DND-41 (cell line): ENCODE measurements at regions not wholly inside any gene's neighbourhood (a gene's known extent, or its start where the extent isn't known, plus 50 kb on each side); places are given as distances from the start of the nearest gene placed in this dataset.

Experiments used
- ATAC-seq: fragments of 200-7000 bp; cut with Tn5 transposase; 3 replicates; pipeline ENCODE4 v1.9.1; 2021; ENCODE audit warnings: low read depth; ENCODE audit not compliant: insufficient read depth
- DNase-seq: peaks from one replicate; pipeline ENCODE4 v3.0.0-alpha.2; 2020
- H2AFZ ChIP-seq: 2 replicates; pipeline ENCODE4 v1.6.0; 2012; ENCODE audit warnings: low read depth, low read length
- H3K27ac ChIP-seq: 2 replicates; pipeline ENCODE4 v1.5.1; 2012; ENCODE audit warnings: low read length, inconsistent platforms
- H3K27me3 ChIP-seq: fragments of 200-600 bp; sonication (generic); 2 replicates; pipeline ENCODE4 v1.6.0; 2012; ENCODE audit warnings: low read length, mild to moderate bottlenecking, inconsistent platforms; ENCODE audit not compliant: insufficient read depth, poor library complexity
- H3K36me3 ChIP-seq: 2 replicates; pipeline ENCODE4 v1.5.1; 2012; ENCODE audit warnings: low read length, inconsistent platforms; ENCODE audit not compliant: insufficient read depth
- H3K4me1 ChIP-seq: 2 replicates; pipeline ENCODE4 v1.5.1; 2012; ENCODE audit warnings: mild to moderate bottlenecking, low read length; ENCODE audit not compliant: insufficient read depth
- H3K4me2 ChIP-seq: 2 replicates; pipeline ENCODE4 v1.6.0; 2012; ENCODE audit warnings: mild to moderate bottlenecking, moderate library complexity, low read length, inconsistent platforms; ENCODE audit not compliant: insufficient read depth
- H3K4me3 ChIP-seq, 2 experiments: fragments of 200-600 bp in 1 of 2; shearing (Covaris generic) in 1 of 2; 2 replicates each; pipeline ENCODE4 v1.5.1; 2012 to 2016; ENCODE audit warnings: inconsistent platforms in 2 of 2, low read length in 2 of 2, mild to moderate bottlenecking in 2 of 2, low read depth in 1 of 2, moderate library complexity in 1 of 2
- H3K79me2 ChIP-seq: 2 replicates; pipeline ENCODE4 v1.6.0; 2012; ENCODE audit warnings: low read length, inconsistent platforms; ENCODE audit not compliant: insufficient read depth
- H3K9ac ChIP-seq: 2 replicates; pipeline ENCODE4 v1.6.0; 2012; ENCODE audit warnings: low read depth, mild to moderate bottlenecking, inconsistent platforms, low read length, moderate library complexity
- H3K9me3 ChIP-seq: 2 replicates; pipeline ENCODE4 v1.5.1; 2012; ENCODE audit warnings: low read length, moderate library complexity, mild to moderate bottlenecking, inconsistent platforms; ENCODE audit not compliant: insufficient read depth, severe bottlenecking
- H4K20me1 ChIP-seq: 2 replicates; pipeline ENCODE4 v1.6.0; 2012; ENCODE audit warnings: low read length; ENCODE audit not compliant: insufficient read depth
- EZH2 ChIP-seq: IDR thresholded peaks from 3 replicates; pipeline ENCODE4 v1.6.1; 2012; ENCODE audit warnings: borderline replicate concordance, low read depth, mild to moderate bottlenecking, moderate library complexity, low read length, inconsistent platforms; ENCODE audit not compliant: severe bottlenecking
- TF ChIP-seq, protein P1 (sequence below): IDR thresholded peaks from 2 replicates; pipeline ENCODE4 v1.5.1; 2012; ENCODE audit warnings: borderline replicate concordance, low read length, moderate library complexity, mild to moderate bottlenecking; ENCODE audit not compliant: poor library complexity, severe bottlenecking; ENCODE audit errors: extremely low read depth

DNA sequence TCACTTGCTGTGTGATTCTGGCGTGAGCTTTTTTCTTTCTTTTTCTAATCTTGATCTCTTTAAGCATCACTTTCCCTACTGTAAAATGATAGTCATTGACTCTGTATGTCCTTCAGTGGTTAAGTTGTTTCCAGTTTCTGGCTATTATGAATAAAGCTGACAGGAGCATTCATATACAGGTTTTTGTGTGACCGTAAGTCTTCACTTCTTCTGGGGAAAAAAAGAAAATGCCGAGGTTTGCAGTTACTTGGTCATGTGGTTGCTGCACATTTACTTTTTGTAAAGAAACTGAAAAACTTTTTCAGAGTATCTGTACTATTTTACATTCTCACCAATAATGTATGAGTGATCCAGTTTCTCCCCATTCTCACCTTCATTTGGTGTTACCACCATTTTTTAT is 247.4 kb upstream of the RBMS3 start:
- no peak overlapping the region for H3K4me2 ChIP-seq
- no peaks in the 10 kb centered on the region for H3K27me3 ChIP-seq
- DNase-seq, result no peak

GRCh38 chr3:29050155-29050554 is 230.7 kb upstream of the RBMS3 start:
- Histone ChIP-seq H2AFZ (no peak overlapping the region), H3K9me3 (no peaks in the 10 kb centered on the region), H3K4me1 (no peaks in the 10 kb centered on the region), H3K9ac (no peak overlapping the region), H4K20me1 (no peaks in the 10 kb centered on the region), H3K36me3 (no peaks in the 10 kb centered on the region), H3K4me2 (no peak overlapping the region), H3K27me3 (no peaks in the 10 kb centered on the region), H3K27ac (no peak overlapping the region), H3K79me2 (no peaks in the 10 kb centered on the region), H3K4me3 (no peak overlapping the region)
- no peak for TF ChIP-seq EZH2
- TF ChIP-seq, protein P1, sequence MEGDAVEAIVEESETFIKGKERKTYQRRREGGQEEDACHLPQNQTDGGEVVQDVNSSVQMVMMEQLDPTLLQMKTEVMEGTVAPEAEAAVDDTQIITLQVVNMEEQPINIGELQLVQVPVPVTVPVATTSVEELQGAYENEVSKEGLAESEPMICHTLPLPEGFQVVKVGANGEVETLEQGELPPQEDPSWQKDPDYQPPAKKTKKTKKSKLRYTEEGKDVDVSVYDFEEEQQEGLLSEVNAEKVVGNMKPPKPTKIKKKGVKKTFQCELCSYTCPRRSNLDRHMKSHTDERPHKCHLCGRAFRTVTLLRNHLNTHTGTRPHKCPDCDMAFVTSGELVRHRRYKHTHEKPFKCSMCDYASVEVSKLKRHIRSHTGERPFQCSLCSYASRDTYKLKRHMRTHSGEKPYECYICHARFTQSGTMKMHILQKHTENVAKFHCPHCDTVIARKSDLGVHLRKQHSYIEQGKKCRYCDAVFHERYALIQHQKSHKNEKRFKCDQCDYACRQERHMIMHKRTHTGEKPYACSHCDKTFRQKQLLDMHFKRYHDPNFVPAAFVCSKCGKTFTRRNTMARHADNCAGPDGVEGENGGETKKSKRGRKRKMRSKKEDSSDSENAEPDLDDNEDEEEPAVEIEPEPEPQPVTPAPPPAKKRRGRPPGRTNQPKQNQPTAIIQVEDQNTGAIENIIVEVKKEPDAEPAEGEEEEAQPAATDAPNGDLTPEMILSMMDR, result no peak
- no peak for DNase-seq
- no peak for ATAC-seq

More for the DNA sequence above, 247.4 kb upstream of the RBMS3 start:
- H3K27ac ChIP-seq, result no peak overlapping the region
- TF ChIP-seq EZH2, result no peak
- TF ChIP-seq, protein P1, result no peak
- no peaks in the 10 kb centered on the region for H3K4me1 ChIP-seq
- no peaks in the 10 kb centered on the region for H3K79me2 ChIP-seq
- H4K20me1 ChIP-seq, result no peaks in the 10 kb centered on the region
- H3K9ac ChIP-seq, result no peak overlapping the region
- no peak overlapping the region for H3K4me3 ChIP-seq
- ATAC-seq, result no peak
- H2AFZ ChIP-seq, result no peak overlapping the region
- no peaks in the 10 kb centered on the region for H3K36me3 ChIP-seq
- H3K9me3 ChIP-seq, result no peaks in the 10 kb centered on the region

DNA sequence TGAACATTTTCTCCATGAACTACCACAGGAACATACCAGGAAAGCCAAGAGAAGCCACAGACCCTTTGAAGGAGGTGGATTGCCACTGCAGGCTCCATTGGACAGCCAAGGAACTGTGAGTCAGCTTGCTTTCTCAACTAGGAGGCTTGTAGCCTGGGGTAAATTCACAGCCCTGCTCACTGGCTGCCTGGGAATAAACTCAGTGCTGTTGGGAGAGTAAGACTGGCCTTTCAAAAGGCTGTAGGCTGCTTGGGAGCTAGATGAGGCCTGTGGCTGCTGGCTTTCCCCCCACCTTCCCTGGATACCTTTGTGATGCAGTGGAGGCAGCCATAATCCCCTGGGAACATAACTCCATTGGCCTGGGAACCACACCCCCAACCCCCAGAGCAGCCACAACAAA is 223.5 kb upstream of the RBMS3 start:
- H2AFZ ChIP-seq, result no peak overlapping the region

More for the DNA sequence above, 223.5 kb upstream of the RBMS3 start:
- Histone ChIP-seq H3K4me3 (no peak overlapping the region), H3K9me3 (peaks cover 9% of the 10 kb centered on the region), H3K4me1 (no peaks in the 10 kb centered on the region), H3K27me3 (no peaks in the 10 kb centered on the region), H3K36me3 (no peaks in the 10 kb centered on the region), H3K79me2 (no peaks in the 10 kb centered on the region), H3K27ac (no peak overlapping the region), H4K20me1 (no peaks in the 10 kb centered on the region), H3K4me2 (no peak overlapping the region), H3K9ac (no peak overlapping the region)
- no peak for ATAC-seq
- TF ChIP-seq, protein P1, result no peak
- no peak for TF ChIP-seq EZH2
- DNase-seq, result no peak
